GM21360 (cell line): ENCODE measurements at regions not wholly inside any gene's neighbourhood (a gene's known extent, or its start where the extent isn't known, plus 50 kb on each side); places are given as distances from the start of the nearest gene placed in this dataset.

Source experiments
- ATAC-seq: cut with Tn5 transposase; IDR thresholded peaks from one replicate; pipeline ENCODE4 v1.9.1; 2021; ENCODE audit warnings: mild to moderate bottlenecking, moderate library complexity; ENCODE audit not compliant: unreplicated experiment

DNA sequence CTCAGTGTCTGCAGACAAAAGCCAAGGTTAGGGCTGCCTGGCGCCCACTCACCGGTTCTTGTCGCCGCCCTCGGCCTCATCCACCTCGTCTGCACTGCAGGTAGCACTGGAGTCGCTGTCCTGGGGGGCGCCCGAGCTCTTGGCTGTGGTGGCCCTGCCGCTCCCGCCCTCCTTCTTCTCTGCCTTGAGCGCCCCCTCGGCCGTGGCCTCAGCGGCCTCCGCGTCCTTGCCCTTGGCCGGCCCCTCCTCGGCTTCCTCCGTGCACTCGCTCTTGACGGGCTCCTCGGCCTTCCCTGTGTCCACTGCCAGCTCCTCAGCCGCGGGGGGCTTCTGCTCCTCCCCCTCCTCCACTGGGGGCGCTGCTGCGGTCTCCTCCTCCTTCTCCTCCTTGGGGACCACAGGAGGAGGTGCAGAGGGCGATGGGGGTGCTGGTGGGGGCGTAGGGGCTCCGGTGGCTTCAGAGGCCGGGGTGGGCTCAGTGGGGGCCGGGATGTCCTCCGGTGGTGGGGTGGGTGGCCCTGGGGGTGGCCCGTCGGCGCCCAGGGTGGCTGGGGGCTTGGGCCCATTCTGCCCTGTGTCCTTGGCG lies 77.2 kb downstream of the RFLNA start:
- ATAC-seq: no peak

GRCh38 chr12:124371366-124371765 lies 76.5 kb downstream of the RFLNA start:
- ATAC-seq: no peak

- no peak for ATAC-seq
Observed at GRCh38 chr12:124370851-124371250, 76.0 kb downstream of the RFLNA start.

DNA sequence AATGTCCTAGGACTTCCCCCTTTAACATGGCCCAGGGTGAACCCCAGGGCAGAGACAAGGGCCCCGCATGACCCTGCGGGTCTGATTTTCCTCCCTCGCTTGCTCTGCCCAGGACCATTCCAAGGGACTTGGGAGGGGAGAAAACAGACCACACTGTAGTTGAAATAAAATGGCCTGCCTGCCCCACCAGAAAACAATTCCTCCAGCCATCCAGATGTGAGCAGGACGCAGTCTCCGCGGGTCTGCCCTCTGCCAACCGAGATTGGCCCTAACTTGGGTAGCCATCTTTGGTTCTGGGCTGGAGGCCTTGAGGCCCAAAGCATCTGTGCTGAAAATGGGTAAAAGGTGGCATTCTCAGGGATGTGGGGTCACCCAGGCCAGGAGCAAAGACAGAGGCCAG lies 75.5 kb downstream of the RFLNA start:
- ATAC-seq: no peak

DNA sequence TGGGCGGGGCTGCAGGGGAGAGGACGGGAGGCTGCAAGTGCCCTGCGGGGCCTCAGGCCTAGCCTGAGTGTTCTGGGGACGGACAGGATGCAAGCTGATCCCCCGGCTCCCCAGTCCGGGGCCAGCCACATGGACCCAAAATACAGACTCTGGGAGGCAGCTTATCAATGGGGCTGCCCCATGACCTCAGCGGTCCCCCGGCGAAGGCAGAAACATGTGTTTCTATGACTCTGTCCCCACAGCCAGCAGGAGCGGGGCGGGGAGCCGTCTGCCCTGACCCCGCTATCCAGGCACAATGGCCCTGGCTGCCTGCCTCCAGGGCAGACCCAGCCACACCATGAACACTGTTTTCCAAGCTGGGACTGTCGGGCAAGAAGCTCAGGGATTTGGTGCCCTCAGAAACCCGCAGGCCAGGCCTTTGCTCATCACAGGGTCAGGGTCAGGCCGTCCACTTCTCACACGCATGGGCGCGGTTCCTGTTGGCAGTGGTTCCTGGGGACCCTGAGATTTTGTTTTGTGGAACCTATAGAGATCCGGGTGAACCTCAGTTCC lies 75.0 kb downstream of the RFLNA start:
- ATAC-seq: no peak

DNA sequence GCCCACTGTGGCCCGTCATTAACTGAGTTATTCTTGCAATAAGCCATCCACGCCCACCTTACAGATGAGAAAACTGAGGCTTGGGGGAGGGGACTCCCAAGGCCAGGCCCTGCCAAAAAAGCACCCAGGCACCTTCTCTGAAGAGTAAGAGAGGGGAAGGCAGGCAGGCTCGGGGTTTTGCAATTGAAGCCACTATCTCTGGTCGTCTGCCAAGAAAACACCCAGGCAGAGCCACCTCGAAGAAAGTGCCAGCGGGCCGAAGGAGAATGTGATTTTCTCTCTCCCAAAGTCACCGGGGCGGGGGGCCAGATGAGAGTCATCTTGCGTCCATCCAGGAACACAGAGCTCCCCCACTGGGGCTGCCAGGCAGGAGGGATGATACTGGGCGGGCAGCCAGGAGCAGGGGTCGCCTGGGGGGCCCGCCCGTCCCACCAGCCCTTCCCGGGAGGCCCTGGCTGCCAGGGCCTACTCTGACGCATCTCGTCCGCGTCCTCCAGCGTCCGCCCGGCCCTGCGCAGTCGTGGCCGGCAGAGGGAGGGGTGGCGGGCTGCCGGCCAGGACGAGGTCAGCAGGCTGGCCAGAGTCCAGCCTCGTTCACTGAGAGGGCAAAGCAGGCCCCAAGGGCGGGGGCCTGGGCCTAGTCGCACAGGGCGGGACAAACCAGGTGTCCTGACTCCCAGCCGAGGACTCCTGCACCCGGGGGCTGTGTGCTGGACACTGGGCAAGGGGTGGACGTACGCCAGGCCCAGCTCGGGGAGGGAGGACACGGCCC lies 74.3 kb downstream of the RFLNA start:
- no peak for ATAC-seq

DNA sequence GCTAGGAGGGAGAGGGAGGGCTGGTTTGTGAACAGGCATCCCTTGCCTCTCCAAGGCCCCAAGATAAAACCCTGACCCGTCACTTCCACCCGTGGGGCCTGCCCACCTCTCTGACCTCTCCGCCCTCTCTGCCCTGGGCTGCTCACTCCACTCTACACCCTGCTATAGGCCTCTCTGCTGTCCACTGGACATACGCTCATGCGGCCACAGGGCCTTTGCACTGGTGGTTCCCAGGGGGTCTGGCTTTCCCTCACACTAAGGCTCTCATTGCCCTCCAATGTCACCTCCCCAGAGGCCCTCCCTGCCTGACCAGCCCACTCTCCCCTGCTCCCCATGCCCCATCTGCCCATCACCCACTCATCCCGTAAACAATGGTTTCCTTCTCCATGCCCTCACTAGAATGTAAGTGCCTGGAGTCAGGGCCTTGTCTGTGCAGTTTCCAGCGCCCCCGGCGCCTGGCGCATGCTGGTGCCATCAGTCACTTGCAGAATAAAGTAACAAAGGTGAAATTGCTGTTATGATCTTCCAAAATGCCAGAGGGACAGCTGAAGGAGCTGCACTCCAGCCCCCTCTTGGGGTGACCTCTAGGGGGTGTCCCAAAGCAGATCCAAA lies 73.6 kb downstream of the RFLNA start:
- no peak for ATAC-seq

GRCh38 chr12:124365726-124366430 lies 71.0 kb downstream of the RFLNA start:
- ATAC-seq: no peak
